ENCODE measurements at regions not wholly inside any gene's neighbourhood (a gene's known extent, or its start where the extent isn't known, plus 50 kb on each side); places are given as distances from the start of the nearest gene placed in this dataset.

DNA sequence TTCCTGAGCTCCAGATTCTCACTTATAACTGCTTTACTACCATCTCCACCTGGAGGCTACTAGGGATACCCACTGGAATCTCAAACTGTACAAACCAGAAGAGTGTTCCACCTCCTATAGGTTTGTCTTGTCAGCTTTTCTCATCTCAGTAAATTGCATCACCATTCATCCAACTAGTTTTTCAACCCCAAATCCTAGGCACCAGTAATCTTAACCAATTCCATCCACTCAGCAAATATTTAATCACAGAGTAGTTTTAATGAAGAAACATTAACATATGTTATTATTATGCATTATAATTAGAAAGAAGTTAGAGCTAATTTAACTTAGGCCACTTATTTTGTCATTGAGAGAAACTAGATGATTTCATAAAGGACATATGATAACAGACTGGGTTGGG, 635.0 kb downstream of the DCDC2C start:
- TF ChIP-seq CTCF (IDR thresholded peaks at IDR 0.05) (no peak), ZFX (IDR thresholded peaks at IDR 0.05; ENCODE audit: borderline replicate concordance) (no peak)
